HL-60 (cell line): ENCODE measurements at regions not wholly inside any gene's neighbourhood (a gene's known extent, or its start where the extent isn't known, plus 50 kb on each side); places are given as distances from the start of the nearest gene placed in this dataset.

Source experiments
- DNase-seq, 2 experiments: peaks; one replicate each; pipeline ENCODE4 v3.0.0-alpha.2; 2010 to 2020; ENCODE audit warnings: low read depth in 1 of 2, low spot score in 1 of 2
- H3K27ac ChIP-seq: fragments of 250-450 bp; sonication (Bioruptor Pico); replicated peaks from 2 replicates; pipeline ENCODE4 v1.5.1; 2020; ENCODE audit warnings: mild to moderate bottlenecking, moderate library complexity
- H3K27me3 ChIP-seq: fragments of 250-450 bp; sonication (Bioruptor Pico); 2 replicates; pipeline ENCODE4 v1.5.1; 2021; ENCODE audit warnings: mild to moderate bottlenecking, moderate library complexity; ENCODE audit not compliant: insufficient read depth, poor library complexity, severe bottlenecking
- H3K4me3 ChIP-seq: replicated peaks from 2 replicates; pipeline ENCODE4 v1.5.1; 2011; ENCODE audit warnings: mild to moderate bottlenecking, control low read depth, low read length; ENCODE audit not compliant: insufficient read depth
- CTCF ChIP-seq: IDR thresholded peaks from one replicate; pipeline ENCODE4 v1.5.1; 2011; ENCODE audit warnings: low read length, control low read depth, inconsistent platforms; ENCODE audit not compliant: insufficient read depth
- GABPA ChIP-seq: IDR thresholded peaks from 2 replicates; pipeline ENCODE4 v1.6.1; 2012; ENCODE audit warnings: low read depth
- POLR2AphosphoS5 ChIP-seq: IDR thresholded peaks from 2 replicates; pipeline ENCODE4 v1.6.1; 2012; ENCODE audit warnings: low read depth
- REST ChIP-seq: IDR thresholded peaks from 2 replicates; pipeline ENCODE4 v1.6.1; 2012; ENCODE audit warnings: low read depth; ENCODE audit not compliant: insufficient replicate concordance
- SPI1 ChIP-seq: IDR thresholded peaks from 2 replicates; pipeline ENCODE4 v1.6.1; 2012; ENCODE audit warnings: low read depth, mild to moderate bottlenecking, borderline replicate concordance

GRCh38 chr14:58876608-58877007 is 238.8 kb downstream of the DACT1 start:
- no peak overlapping the region for H3K4me3 ChIP-seq
- H3K27me3 ChIP-seq: peaks cover 4% of the 10 kb centered on the region
- DNase-seq: no peak
- no peak for TF ChIP-seq REST
- no peak for TF ChIP-seq POLR2AphosphoS5
- TF ChIP-seq CTCF: no peak
- TF ChIP-seq SPI1: no peak
- TF ChIP-seq GABPA: no peak
- H3K27ac ChIP-seq: no peak overlapping the region

GRCh38 chr14:58878439-58879139 is 240.8 kb downstream of the DACT1 start:
- TF ChIP-seq GABPA: no peak
- no peak for TF ChIP-seq CTCF
- TF ChIP-seq REST: no peak
- TF ChIP-seq SPI1: no peak
- TF ChIP-seq POLR2AphosphoS5: no peak
- no peak for DNase-seq
- Histone ChIP-seq H3K4me3 (no peak overlapping the region), H3K27ac (no peak overlapping the region), H3K27me3 (no peaks in the 10 kb centered on the region)

- Histone ChIP-seq H3K27me3 (peaks cover 2% of the 10 kb centered on the region), H3K4me3 (no peak overlapping the region), H3K27ac (no peak overlapping the region)
- no peak for TF ChIP-seq REST
- no peak for TF ChIP-seq SPI1
- no peak for TF ChIP-seq CTCF
- no peak for TF ChIP-seq POLR2AphosphoS5
- TF ChIP-seq GABPA: no peak
- no peak for DNase-seq
Measured at GRCh38 chr14:58881433-58881832, 243.7 kb downstream of the DACT1 start.
